ENCODE measurements at regions not wholly inside any gene's neighbourhood (a gene's known extent, or its start where the extent isn't known, plus 50 kb on each side); places are given as distances from the start of the nearest gene placed in this dataset.

- no peak for DNase-seq
- in situ Hi-C loops (cut with HindIII; ENCODE audit: low pct_ligation_motif_present, low pct_unique_long_range_greater_than_20kb, low sequenced_read_pairs) = no loop called here
Measured at GRCh38 chr16:61261315-61261714, 774.9 kb downstream of the CDH8 start.

GRCh38 chr16:61246592-61246991, 789.6 kb downstream of the CDH8 start:
- in situ Hi-C loops (cut with HindIII; ENCODE audit: low pct_ligation_motif_present, low pct_unique_long_range_greater_than_20kb, low sequenced_read_pairs) = no loop called here
- no peak for DNase-seq

GRCh38 chr16:61243954-61244353, 792.3 kb downstream of the CDH8 start:
- in situ Hi-C loops (cut with HindIII; ENCODE audit: low pct_ligation_motif_present, low pct_unique_long_range_greater_than_20kb, low sequenced_read_pairs) = no loop called here

GRCh38 chr16:61237884-61238485, 798.3 kb downstream of the CDH8 start:
- no peak for DNase-seq
- in situ Hi-C loops (cut with HindIII; ENCODE audit: low pct_ligation_motif_present, low pct_unique_long_range_greater_than_20kb, low sequenced_read_pairs) = no loop called here

More at GRCh38 chr16:61243954-61244353, 792.3 kb downstream of the CDH8 start:
- DNase-seq = no peak

GRCh38 chr16:61233713-61234112, 802.5 kb downstream of the CDH8 start:
- no peak for DNase-seq
- in situ Hi-C loops (cut with HindIII; ENCODE audit: low pct_ligation_motif_present, low pct_unique_long_range_greater_than_20kb, low sequenced_read_pairs) = no loop called here

GRCh38 chr16:61228371-61228770, 807.9 kb downstream of the CDH8 start:
- no peak for DNase-seq
- in situ Hi-C loops (cut with HindIII; ENCODE audit: low pct_ligation_motif_present, low pct_unique_long_range_greater_than_20kb, low sequenced_read_pairs) = no loop called here

GRCh38 chr16:61215605-61216004, 820.6 kb downstream of the CDH8 start:
- in situ Hi-C loops (cut with HindIII; ENCODE audit: low pct_ligation_motif_present, low pct_unique_long_range_greater_than_20kb, low sequenced_read_pairs) = no loop called here
- DNase-seq = no peak

- DNase-seq = no peak
- in situ Hi-C loops (cut with HindIII; ENCODE audit: low pct_ligation_motif_present, low pct_unique_long_range_greater_than_20kb, low sequenced_read_pairs) = no loop called here
Measured at GRCh38 chr16:61214780-61215179, 821.5 kb downstream of the CDH8 start.

GRCh38 chr16:61210076-61210475, 826.2 kb downstream of the CDH8 start:
- no peak for DNase-seq
- in situ Hi-C loops (cut with HindIII; ENCODE audit: low pct_ligation_motif_present, low pct_unique_long_range_greater_than_20kb, low sequenced_read_pairs) = no loop called here

GRCh38 chr16:61195006-61195405, 841.2 kb downstream of the CDH8 start:
- no peak for DNase-seq
- in situ Hi-C loops (cut with HindIII; ENCODE audit: low pct_ligation_motif_present, low pct_unique_long_range_greater_than_20kb, low sequenced_read_pairs) = no loop called here

- in situ Hi-C loops (cut with HindIII; ENCODE audit: low pct_ligation_motif_present, low pct_unique_long_range_greater_than_20kb, low sequenced_read_pairs) = no loop called here
- no peak for DNase-seq
Measured at GRCh38 chr16:61194573-61194972, 841.7 kb downstream of the CDH8 start.

GRCh38 chr16:61182391-61182790, 853.8 kb downstream of the CDH8 start:
- in situ Hi-C loops (cut with HindIII; ENCODE audit: low pct_ligation_motif_present, low pct_unique_long_range_greater_than_20kb, low sequenced_read_pairs) = no loop called here
- no peak for DNase-seq

- no peak for DNase-seq
- in situ Hi-C loops (cut with HindIII; ENCODE audit: low pct_ligation_motif_present, low pct_unique_long_range_greater_than_20kb, low sequenced_read_pairs) = no loop called here
Measured at GRCh38 chr16:61181982-61182381, 854.3 kb downstream of the CDH8 start.

- in situ Hi-C loops (cut with HindIII; ENCODE audit: low pct_ligation_motif_present, low pct_unique_long_range_greater_than_20kb, low sequenced_read_pairs) = no loop called here
- no peak for DNase-seq
Measured at GRCh38 chr16:61179561-61179960, 856.7 kb downstream of the CDH8 start.

- in situ Hi-C loops (cut with HindIII; ENCODE audit: low pct_ligation_motif_present, low pct_unique_long_range_greater_than_20kb, low sequenced_read_pairs) = no loop called here
- DNase-seq = no peak
Measured at GRCh38 chr16:61165797-61166196, 870.4 kb downstream of the CDH8 start.

- DNase-seq = no peak
- in situ Hi-C loops (cut with HindIII; ENCODE audit: low pct_ligation_motif_present, low pct_unique_long_range_greater_than_20kb, low sequenced_read_pairs) = no loop called here
Measured at GRCh38 chr16:61150351-61150750, 885.9 kb downstream of the CDH8 start.

GRCh38 chr16:61149709-61150108, 886.5 kb downstream of the CDH8 start:
- DNase-seq = no peak
- in situ Hi-C loops (cut with HindIII; ENCODE audit: low pct_ligation_motif_present, low pct_unique_long_range_greater_than_20kb, low sequenced_read_pairs) = no loop called here

GRCh38 chr16:61148930-61149329, 887.3 kb downstream of the CDH8 start:
- no peak for DNase-seq
- in situ Hi-C loops (cut with HindIII; ENCODE audit: low pct_ligation_motif_present, low pct_unique_long_range_greater_than_20kb, low sequenced_read_pairs) = no loop called here

GRCh38 chr16:61146429-61146828, 889.8 kb downstream of the CDH8 start:
- no peak for DNase-seq
- in situ Hi-C loops (cut with HindIII; ENCODE audit: low pct_ligation_motif_present, low pct_unique_long_range_greater_than_20kb, low sequenced_read_pairs) = no loop called here

GRCh38 chr16:61131447-61131846, 904.8 kb downstream of the CDH8 start:
- DNase-seq = no peak
- in situ Hi-C loops (cut with HindIII; ENCODE audit: low pct_ligation_motif_present, low pct_unique_long_range_greater_than_20kb, low sequenced_read_pairs) = no loop called here
